GM12873 (cell line): ENCODE measurements at regions not wholly inside any gene's neighbourhood (a gene's known extent, or its start where the extent isn't known, plus 50 kb on each side); places are given as distances from the start of the nearest gene placed in this dataset.

Experiments used
- CTCF ChIP-seq: IDR thresholded peaks from 2 replicates; pipeline ENCODE4 v1.5.1; 2012; ENCODE audit warnings: low read depth, mild to moderate bottlenecking, moderate library complexity, low read length, control low read depth; ENCODE audit not compliant: insufficient read depth; ENCODE audit errors: missing control alignments

GRCh38 chr6:142697001-142697335, 248.0 kb downstream of the HIVEP2 start:
- no peak for TF ChIP-seq CTCF

- TF ChIP-seq CTCF = no peak
These were observed 247.1 kb downstream of the HIVEP2 start for GRCh38 chr6:142697922-142698321.

GRCh38 chr6:142698751-142699150, 246.2 kb downstream of the HIVEP2 start:
- TF ChIP-seq CTCF = peak; percentile 33

- TF ChIP-seq CTCF = no peak
These were observed 245.6 kb downstream of the HIVEP2 start for GRCh38 chr6:142699391-142699790.

GRCh38 chr6:142700032-142700431, 244.9 kb downstream of the HIVEP2 start:
- no peak for TF ChIP-seq CTCF

- TF ChIP-seq CTCF = no peak
These were observed 244.2 kb downstream of the HIVEP2 start for GRCh38 chr6:142700671-142701312.
